ENCODE measurements at regions not wholly inside any gene's neighbourhood (a gene's known extent, or its start where the extent isn't known, plus 50 kb on each side); places are given as distances from the start of the nearest gene placed in this dataset.

DNA sequence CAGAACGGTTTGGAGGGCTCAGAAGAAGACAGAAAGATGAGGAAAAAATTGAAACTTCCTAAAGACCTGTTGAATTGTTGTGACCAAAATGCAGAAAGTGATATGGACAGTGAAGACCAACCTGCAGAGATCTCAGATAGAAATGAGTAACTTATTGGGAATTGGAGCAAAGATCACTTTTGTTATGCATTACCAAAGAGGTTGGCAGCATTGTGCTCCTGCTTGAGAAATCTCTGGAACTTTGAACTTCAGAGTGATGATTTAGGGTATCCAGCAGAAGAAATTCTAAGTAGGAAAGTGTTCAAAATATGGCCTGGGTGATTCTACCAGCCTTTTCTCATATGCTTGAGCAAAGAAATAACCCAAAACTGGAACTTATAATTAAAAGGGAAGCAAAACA is 136.0 kb downstream of the GJA1 start:
- Histone ChIP-seq H3K27me3 (no peaks in the 10 kb centered on the region), H3K9me3 (no peaks in the 10 kb centered on the region), H3K27ac (no peak overlapping the region), H3K36me3 (no peaks in the 10 kb centered on the region), H3K4me1 (no peaks in the 10 kb centered on the region), H3K4me3 (no peak overlapping the region)
- 72 to 85% (median 78%) methylated on average over 1 of the region's 1 CpG for WGBS, 5 donors
- TF ChIP-seq, protein P1, sequence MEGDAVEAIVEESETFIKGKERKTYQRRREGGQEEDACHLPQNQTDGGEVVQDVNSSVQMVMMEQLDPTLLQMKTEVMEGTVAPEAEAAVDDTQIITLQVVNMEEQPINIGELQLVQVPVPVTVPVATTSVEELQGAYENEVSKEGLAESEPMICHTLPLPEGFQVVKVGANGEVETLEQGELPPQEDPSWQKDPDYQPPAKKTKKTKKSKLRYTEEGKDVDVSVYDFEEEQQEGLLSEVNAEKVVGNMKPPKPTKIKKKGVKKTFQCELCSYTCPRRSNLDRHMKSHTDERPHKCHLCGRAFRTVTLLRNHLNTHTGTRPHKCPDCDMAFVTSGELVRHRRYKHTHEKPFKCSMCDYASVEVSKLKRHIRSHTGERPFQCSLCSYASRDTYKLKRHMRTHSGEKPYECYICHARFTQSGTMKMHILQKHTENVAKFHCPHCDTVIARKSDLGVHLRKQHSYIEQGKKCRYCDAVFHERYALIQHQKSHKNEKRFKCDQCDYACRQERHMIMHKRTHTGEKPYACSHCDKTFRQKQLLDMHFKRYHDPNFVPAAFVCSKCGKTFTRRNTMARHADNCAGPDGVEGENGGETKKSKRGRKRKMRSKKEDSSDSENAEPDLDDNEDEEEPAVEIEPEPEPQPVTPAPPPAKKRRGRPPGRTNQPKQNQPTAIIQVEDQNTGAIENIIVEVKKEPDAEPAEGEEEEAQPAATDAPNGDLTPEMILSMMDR (IDR thresholded peaks at IDR 0.05), result no peak
- no peak for TF ChIP-seq POLR2A (IDR thresholded peaks at IDR 0.05)
- no peak for TF ChIP-seq POLR2AphosphoS5 (IDR thresholded peaks at IDR 0.05)
- TF ChIP-seq EP300 (IDR thresholded peaks at IDR 0.05), result no peak
- intact Hi-C loops (cut with DNase I; ENCODE audit: low total_unique reads), result no loop called here
- DNase-seq, result no peak

DNA sequence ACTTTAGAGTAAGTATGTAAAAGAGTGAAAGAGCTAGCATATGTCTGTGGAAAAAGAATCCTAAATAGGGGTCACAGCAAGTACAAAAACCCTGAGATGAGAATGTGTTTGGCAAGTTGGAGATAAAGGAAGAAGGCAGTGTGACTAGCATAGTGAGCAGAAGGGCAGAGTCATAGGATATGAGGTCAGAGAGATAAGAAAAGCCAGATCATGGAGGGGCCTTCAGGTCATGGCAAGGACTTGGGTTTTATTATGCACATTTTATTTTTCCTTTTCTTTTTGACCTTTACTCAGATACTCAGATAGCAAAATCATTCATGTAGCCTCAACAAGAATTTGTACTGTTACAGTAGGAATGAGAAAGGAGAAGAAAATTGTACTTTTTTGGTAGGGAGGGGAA is 138.0 kb downstream of the GJA1 start:
- H3K9me3 ChIP-seq, result no peaks in the 10 kb centered on the region
- intact Hi-C loops (cut with DNase I; ENCODE audit: low total_unique reads), result no loop called here
- TF ChIP-seq POLR2A (IDR thresholded peaks at IDR 0.05) (no peak), EP300 (IDR thresholded peaks at IDR 0.05) (no peak)
- H3K4me1 ChIP-seq, result no peaks in the 10 kb centered on the region
- no peaks in the 10 kb centered on the region for H3K27me3 ChIP-seq
- no peaks in the 10 kb centered on the region for H3K36me3 ChIP-seq
- no peak for DNase-seq
- no peak overlapping the region for H3K27ac ChIP-seq
- H3K4me3 ChIP-seq, result no peak overlapping the region

GRCh38 chr6:121578216-121578615 is 142.8 kb downstream of the GJA1 start:
- no peaks in the 10 kb centered on the region for H3K27me3 ChIP-seq
- no peak overlapping the region for H3K27ac ChIP-seq
- no peak for TF ChIP-seq POLR2AphosphoS5 (IDR thresholded peaks at IDR 0.05)
- TF ChIP-seq EP300 (IDR thresholded peaks at IDR 0.05), result no peak
- TF ChIP-seq POLR2A (IDR thresholded peaks at IDR 0.05), result no peak
- TF ChIP-seq, protein P1 (IDR thresholded peaks at IDR 0.05), result no peak
- no peak for DNase-seq
- no peaks in the 10 kb centered on the region for H3K9me3 ChIP-seq
- intact Hi-C loops (cut with DNase I; ENCODE audit: low total_unique reads), result no loop called here
- H3K36me3 ChIP-seq, result no peaks in the 10 kb centered on the region
- no peaks in the 10 kb centered on the region for H3K4me1 ChIP-seq
- no peak overlapping the region for H3K4me3 ChIP-seq

DNA sequence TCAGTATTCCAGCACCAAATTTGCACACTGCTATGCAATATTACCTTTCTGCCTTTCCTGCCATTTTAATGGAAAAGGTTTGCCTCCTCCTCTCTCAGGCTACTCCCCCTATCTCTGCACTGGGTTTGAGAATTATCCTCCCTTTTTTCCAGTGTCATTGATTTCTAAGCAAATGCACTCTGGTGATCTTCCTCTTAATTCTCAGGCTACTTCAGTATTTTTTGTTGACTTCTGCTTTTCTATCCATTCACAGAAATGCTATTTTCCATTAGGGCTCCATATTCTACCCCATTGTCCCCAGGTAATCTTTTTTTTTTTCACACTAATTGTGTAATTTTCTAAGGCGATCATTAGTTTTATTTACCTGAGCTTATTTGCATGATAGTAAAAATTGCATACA is 144.0 kb downstream of the GJA1 start:
- Histone ChIP-seq H3K36me3 (no peaks in the 10 kb centered on the region), H3K27me3 (no peaks in the 10 kb centered on the region), H3K27ac (no peak overlapping the region), H3K9me3 (no peaks in the 10 kb centered on the region), H3K4me3 (no peak overlapping the region), H3K4me1 (no peaks in the 10 kb centered on the region)
- TF ChIP-seq, protein P1 (IDR thresholded peaks at IDR 0.05), result no peak
- TF ChIP-seq POLR2A (IDR thresholded peaks at IDR 0.05) (no peak), POLR2AphosphoS5 (IDR thresholded peaks at IDR 0.05) (no peak), EP300 (IDR thresholded peaks at IDR 0.05) (no peak)
- WGBS, 5 donors, result 86 to 100% (median 92%) methylated on average over 1 of the region's 1 CpG
- DNase-seq, result no peak
- intact Hi-C loops (cut with DNase I; ENCODE audit: low total_unique reads), result no loop called here

DNA sequence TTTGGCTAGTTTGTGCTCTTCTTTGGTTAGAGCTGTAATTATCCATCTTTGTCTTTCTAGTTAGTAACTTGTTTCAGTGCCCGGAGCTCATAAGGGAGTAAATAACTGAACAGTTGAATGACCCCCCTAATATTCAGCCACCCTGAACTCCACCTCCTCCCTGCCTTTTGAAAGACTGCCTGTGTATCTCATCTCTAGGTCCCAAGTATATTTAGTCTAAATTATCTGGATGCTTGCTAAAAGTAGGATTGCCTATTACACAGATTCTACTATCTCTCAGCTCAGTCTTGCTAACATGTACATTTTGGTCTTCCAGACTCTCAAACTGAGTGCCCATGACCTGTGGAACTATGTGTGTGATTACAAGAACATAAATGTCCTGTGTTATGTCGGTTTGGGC is 145.9 kb downstream of the GJA1 start:
- Histone ChIP-seq H3K36me3 (no peaks in the 10 kb centered on the region), H3K4me3 (no peak overlapping the region), H3K27ac (no peak overlapping the region), H3K4me1 (peaks cover 0 to 5% (median 0%) of the 10 kb centered on the region in 4 donors), H3K9me3 (no peaks in the 10 kb centered on the region), H3K27me3 (no peaks in the 10 kb centered on the region)
- TF ChIP-seq, protein P1 (IDR thresholded peaks at IDR 0.05), result no peak
- TF ChIP-seq EP300 (IDR thresholded peaks at IDR 0.05) (no peak), POLR2A (IDR thresholded peaks at IDR 0.05) (no peak), POLR2AphosphoS5 (IDR thresholded peaks at IDR 0.05) (no peak)
- 65 to 86% (median 67%) methylated on average over 2 of the region's 2 CpGs for WGBS, 5 donors
- DNase-seq, result no peak
- intact Hi-C loops (cut with DNase I; ENCODE audit: low total_unique reads), result no loop called here

Data from stomach (tissue), 8 donors.